ENCODE measurements at regions not wholly inside any gene's neighbourhood (a gene's known extent, or its start where the extent isn't known, plus 50 kb on each side); places are given as distances from the start of the nearest gene placed in this dataset.

DNA sequence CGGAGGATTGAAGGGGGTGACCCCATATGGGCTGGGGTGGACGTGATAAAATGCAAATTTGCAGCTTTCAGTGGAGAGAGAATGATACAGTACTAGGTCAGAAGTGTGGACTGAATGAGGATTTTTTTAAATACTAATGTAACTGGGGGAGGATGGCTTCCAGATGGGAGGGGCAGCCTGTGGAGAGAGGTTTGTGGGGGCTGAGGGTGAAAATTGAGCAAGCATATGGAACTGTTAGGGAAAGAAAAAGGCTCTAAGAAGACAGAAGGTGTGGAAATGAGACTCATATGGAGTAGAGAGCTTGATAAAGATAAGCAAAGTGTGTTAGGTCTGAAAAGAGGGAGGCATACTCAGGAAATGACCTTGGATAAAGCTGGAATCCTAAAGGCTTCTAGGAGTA lies 926.4 kb downstream of the IGSF11 start:
- no peak for TF ChIP-seq GATA2 (IDR thresholded peaks at IDR 0.05; ENCODE audit: low read depth, low read length)
- TF ChIP-seq GATA3 (IDR thresholded peaks at IDR 0.05; ENCODE audit: low read depth, low read length): no peak
